GM12873 (cell line): ENCODE measurements at regions not wholly inside any gene's neighbourhood (a gene's known extent, or its start where the extent isn't known, plus 50 kb on each side); places are given as distances from the start of the nearest gene placed in this dataset.

ENCODE experiments used
- TF ChIP-seq, protein P1 (sequence below): IDR thresholded peaks from 2 replicates; pipeline ENCODE4 v1.5.1; 2012; ENCODE audit warnings: low read depth, mild to moderate bottlenecking, moderate library complexity, low read length, control low read depth; ENCODE audit not compliant: insufficient read depth; ENCODE audit errors: missing control alignments

DNA sequence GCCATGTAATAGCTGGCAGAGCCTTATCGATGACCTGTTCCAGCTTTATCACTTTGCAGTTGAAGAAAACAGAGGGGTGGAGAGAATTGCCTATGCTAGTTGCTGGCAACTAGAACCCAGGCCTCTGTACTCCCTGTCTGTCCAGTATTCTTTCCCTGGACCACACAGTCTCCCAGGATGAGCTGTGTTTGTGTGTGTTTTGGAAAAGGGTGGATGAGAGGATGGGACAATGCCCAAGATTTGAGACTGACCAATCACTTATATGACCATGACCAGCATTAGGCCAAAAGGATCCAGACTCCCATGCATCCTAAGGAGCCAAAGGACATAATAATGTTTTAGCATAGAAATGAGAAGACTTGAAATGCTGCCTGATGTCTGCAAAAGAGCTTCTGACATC is 102.6 kb downstream of the CD200R1L start:
- TF ChIP-seq, protein P1, sequence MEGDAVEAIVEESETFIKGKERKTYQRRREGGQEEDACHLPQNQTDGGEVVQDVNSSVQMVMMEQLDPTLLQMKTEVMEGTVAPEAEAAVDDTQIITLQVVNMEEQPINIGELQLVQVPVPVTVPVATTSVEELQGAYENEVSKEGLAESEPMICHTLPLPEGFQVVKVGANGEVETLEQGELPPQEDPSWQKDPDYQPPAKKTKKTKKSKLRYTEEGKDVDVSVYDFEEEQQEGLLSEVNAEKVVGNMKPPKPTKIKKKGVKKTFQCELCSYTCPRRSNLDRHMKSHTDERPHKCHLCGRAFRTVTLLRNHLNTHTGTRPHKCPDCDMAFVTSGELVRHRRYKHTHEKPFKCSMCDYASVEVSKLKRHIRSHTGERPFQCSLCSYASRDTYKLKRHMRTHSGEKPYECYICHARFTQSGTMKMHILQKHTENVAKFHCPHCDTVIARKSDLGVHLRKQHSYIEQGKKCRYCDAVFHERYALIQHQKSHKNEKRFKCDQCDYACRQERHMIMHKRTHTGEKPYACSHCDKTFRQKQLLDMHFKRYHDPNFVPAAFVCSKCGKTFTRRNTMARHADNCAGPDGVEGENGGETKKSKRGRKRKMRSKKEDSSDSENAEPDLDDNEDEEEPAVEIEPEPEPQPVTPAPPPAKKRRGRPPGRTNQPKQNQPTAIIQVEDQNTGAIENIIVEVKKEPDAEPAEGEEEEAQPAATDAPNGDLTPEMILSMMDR: no peak

DNA sequence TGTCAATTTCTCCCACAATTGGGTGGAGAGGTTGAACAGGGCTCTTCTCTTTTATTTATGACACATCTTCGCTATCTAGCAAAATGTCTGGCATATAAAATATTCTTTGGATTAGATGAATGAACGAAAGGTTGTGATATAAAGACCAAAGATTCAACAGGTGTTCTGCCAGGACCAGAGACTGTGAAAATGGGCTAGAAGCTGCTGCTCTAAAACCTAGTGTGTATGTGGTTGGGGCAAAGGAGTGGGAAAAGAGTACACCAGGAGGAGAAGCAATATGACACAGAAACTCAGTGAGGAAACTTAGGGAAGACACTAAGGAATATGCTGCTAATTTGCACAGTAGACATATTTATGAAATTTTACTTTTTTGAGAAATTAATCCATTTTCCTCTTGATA is 102.0 kb upstream of the CCDC80 start:
- TF ChIP-seq, protein P1: no peak

DNA sequence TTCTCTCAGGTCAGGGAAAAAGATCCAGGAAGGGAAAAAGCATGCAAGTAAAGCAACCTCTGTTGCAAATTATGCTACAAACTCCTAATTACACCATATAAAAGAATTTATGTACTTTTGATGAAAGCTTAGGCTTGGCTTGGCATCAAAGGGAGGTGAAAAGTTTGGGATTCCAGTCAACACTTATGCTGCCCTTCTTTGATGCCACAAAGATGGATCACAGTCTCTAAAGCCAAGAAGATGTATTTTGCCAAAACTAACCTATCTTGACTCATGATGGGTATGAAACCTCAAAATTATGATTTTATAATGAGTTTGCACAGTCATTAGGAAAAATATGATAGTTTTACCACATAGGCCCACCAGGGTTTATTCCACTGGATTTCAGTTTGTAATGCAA is 101.0 kb upstream of the CCDC80 start:
- TF ChIP-seq, protein P1: no peak

DNA sequence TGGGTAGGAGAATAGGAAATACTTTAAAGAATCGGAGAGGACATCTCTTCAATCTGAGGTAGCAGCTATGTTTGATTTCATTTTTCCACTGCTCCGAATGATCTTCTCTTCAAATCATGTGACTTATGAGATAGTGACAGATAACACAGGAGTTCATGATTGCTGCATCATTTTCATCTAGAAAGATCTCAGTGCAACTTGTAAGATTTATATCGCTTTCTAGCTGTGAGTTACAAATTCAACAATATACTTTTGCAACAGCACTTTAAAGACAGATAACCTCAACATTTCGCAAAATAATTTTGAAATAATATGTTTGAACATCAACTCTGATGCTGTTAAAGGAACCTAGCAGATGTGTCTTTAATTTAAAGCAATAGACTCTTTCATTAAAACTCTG is 99.9 kb upstream of the CCDC80 start:
- TF ChIP-seq, protein P1: no peak

DNA sequence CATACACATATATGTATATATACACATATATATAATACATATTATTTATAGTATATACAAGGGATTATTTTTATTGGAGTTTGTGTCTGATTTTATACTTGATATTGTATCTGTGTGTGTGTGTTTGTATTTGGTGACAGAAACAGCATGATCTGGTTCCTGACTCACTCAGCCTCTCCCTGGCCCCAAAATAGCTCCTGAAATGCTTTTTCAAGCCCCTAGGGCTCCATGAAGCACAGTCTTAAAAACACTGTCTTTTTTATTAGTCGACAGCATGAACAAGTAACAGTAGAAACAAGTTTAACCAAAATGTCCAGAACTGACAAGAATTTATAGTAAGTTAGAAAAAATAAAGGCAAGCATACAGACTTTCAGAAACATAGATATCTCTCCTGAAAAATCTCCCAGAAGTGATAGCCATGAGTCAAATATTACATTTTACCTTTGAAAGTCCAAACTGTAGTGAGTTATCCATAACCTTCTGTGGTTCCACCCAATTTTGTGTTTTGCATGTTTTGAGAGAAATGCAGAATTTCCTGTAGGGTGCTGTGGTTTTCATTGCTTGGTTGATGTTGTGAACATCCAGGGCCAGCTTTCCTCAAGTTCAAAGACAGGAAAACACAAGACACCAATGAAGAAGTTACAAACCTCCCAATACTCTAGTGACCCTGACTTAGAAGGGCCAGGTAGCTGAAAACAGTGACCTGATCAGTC is 98.5 kb upstream of the CCDC80 start:
- TF ChIP-seq, protein P1: no peak

DNA sequence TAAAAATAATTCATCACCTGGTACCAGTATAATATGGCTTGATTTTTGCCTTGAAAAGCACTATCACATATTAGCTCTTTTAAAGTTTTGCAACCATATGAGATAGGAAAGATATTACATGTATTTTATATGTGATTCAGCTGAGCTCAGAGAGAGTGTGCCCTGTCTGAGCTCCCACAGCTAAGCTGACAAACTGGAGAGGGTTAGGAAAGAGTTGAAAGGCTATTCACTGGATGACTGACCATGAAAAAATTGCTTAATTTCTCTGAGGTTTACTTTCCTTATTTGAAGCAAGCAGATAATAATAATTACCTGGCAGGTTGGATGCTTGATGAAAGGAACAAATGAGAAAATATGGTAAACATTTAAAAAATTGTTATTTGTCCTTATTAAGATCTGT is 97.4 kb upstream of the CCDC80 start:
- TF ChIP-seq, protein P1: no peak

DNA sequence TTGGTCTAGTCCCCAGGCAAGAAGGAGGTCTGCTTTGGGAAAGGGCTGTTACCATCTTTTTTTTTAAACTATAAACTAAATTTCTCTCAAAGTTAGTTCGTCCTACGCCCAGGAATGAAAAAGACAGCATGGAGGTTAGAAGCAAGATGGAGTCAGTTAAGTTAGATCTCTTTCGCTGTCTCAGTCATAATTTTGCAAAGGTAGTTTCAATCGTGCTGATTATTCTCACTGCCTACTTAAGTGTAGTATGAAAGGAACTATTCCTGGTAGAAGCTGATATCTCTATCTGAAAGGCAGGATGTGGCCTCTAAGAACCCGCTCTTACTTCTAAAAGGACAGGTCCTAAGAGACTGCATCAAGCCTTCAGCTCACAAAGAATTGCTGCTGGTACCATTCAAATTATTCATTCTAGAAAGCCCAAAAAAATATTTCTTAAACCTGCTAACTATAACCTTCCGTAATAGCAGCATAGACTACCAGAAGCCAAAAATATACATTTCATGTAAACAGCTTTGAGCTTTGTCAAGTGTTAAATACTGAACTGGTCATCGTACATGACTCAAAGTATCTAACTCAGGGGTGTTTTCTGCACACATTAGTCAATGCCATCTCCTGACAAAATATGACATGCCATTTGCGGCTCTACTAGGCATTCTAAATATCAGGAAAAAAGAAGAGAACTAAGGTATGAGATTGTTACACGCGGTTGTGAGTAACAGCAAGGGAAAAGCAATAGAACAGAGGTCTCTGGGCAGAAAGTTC is 96.0 kb upstream of the CCDC80 start:
- TF ChIP-seq, protein P1: no peak
